GF-D8 (cell line): ENCODE measurements at regions not wholly inside any gene's neighbourhood (a gene's known extent, or its start where the extent isn't known, plus 50 kb on each side); places are given as distances from the start of the nearest gene placed in this dataset.
"Not testable (repeated sequence)": the region's sequence is repeated elsewhere in the genome, so short reads cannot be mapped to it uniquely, and the experiment has no call there.

Experiments
- DNase-seq: peaks from one replicate; lab custom pipeline; 2025; lab: John Stamatoyannopoulos, UW

- DNase-seq = no peak
These were observed 420.9 kb downstream of the PCNX1 start for GRCh38 chr14:71328183-71328582.

GRCh38 chr14:71328954-71329353 lies 421.7 kb downstream of the PCNX1 start:
- DNase-seq = no peak

GRCh38 chr14:71331403-71331802 lies 424.1 kb downstream of the PCNX1 start:
- no peak for DNase-seq

- no peak for DNase-seq
These were observed 425.2 kb downstream of the PCNX1 start for GRCh38 chr14:71332476-71332875.

GRCh38 chr14:71333705-71334104 lies 426.4 kb downstream of the PCNX1 start:
- no peak for DNase-seq

GRCh38 chr14:71336489-71337192 lies 429.4 kb downstream of the PCNX1 start:
- no peak for DNase-seq

GRCh38 chr14:71338153-71338552 lies 430.9 kb downstream of the PCNX1 start:
- DNase-seq = no peak

- no peak for DNase-seq
These were observed 432.6 kb downstream of the PCNX1 start for GRCh38 chr14:71339650-71340415.

GRCh38 chr14:71341156-71341555 lies 433.9 kb downstream of the PCNX1 start:
- no peak for DNase-seq

- no peak for DNase-seq
These were observed 436.5 kb downstream of the PCNX1 start for GRCh38 chr14:71343724-71344123.

- no peak for DNase-seq
These were observed 437.2 kb downstream of the PCNX1 start for GRCh38 chr14:71344506-71344905.

- no peak for DNase-seq
These were observed 439.4 kb downstream of the PCNX1 start for GRCh38 chr14:71346685-71347084.

GRCh38 chr14:71348394-71348793 lies 441.1 kb downstream of the PCNX1 start:
- no peak for DNase-seq

GRCh38 chr14:71348817-71349216 lies 441.6 kb downstream of the PCNX1 start:
- DNase-seq = no peak

- no peak for DNase-seq
These were observed 446.9 kb downstream of the PCNX1 start for GRCh38 chr14:71354142-71354541.

GRCh38 chr14:71354801-71355200 lies 447.5 kb downstream of the PCNX1 start:
- no peak for DNase-seq

- DNase-seq = no peak
These were observed 448.3 kb downstream of the PCNX1 start for GRCh38 chr14:71355324-71356201.

- DNase-seq = no peak
These were observed 451.1 kb downstream of the PCNX1 start for GRCh38 chr14:71358209-71358931.

GRCh38 chr14:71358932-71359421 lies 451.7 kb downstream of the PCNX1 start:
- DNase-seq = not testable (repeated sequence)

- no peak for DNase-seq
These were observed 452.6 kb downstream of the PCNX1 start for GRCh38 chr14:71359823-71360222.

GRCh38 chr14:71361336-71361735 lies 454.1 kb downstream of the PCNX1 start:
- no peak for DNase-seq

GRCh38 chr14:71361874-71362273 lies 454.6 kb downstream of the PCNX1 start:
- no peak for DNase-seq
